ENCODE measurements at regions not wholly inside any gene's neighbourhood (a gene's known extent, or its start where the extent isn't known, plus 50 kb on each side); places are given as distances from the start of the nearest gene placed in this dataset.

DNA sequence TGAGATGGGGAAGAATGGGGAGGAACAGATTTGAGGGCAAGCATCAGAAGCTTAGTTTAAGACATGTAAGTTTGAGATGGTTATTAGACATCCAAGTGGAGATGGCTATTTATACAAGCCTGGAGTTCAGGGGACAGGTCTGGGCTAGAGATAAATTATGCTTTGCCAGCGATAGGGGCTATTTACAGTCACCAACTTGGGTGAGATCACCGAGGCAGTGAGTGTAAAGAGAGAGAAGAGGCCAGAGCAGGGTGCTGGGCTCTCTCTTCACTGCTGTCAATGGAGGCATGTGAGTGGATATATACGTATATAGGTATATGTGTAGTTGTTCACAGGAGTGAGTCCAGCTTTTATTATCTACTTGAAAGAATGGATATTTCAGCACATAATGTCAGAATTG, 81.0 kb downstream of the QPCT start:
- no peak overlapping the region for H3K4me3 ChIP-seq (ENCODE audit: low read depth in 1 of 2, low read length in 2 of 2)
- H3K4me1 ChIP-seq (ENCODE audit: control insufficient read depth in 1 of 2, insufficient read depth in 2 of 2, low read length in 2 of 2), result no peaks in the 10 kb centered on the region
- H3K27me3 ChIP-seq (ENCODE audit: low read depth, low read length), result no peaks in the 10 kb centered on the region
- no peaks in the 10 kb centered on the region for H3K9me3 ChIP-seq (ENCODE audit: control insufficient read depth in 1 of 2, low read length in 2 of 2)
- H3K27ac ChIP-seq (ENCODE audit: low read length), result no peak overlapping the region
- H3K36me3 ChIP-seq (ENCODE audit: control insufficient read depth in 1 of 2, insufficient read depth in 2 of 2, low read length in 2 of 2), result no peaks in the 10 kb centered on the region

DNA sequence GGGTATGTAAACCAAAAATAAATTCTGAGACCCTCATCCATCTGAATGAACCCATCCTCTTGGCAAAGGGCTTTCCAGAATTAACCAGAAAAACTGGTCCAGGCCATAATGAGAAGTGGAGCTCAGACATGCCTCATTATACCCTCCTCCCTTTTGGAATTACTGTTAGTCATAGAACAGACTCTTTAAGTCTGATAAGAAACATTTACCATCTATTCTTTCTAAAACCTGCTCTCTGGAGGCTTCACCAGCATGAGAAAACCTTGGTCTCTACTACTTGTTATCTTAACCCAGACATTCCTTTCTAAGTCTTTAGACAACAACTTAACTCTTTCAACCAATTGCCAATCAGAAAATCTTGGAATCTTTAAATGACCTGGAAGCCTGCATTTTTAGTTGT, 82.8 kb downstream of the QPCT start:
- H3K9me3 ChIP-seq (ENCODE audit: control insufficient read depth in 1 of 2, low read length in 2 of 2), result no peaks in the 10 kb centered on the region
- no peaks in the 10 kb centered on the region for H3K36me3 ChIP-seq (ENCODE audit: control insufficient read depth in 1 of 2, insufficient read depth in 2 of 2, low read length in 2 of 2)
- H3K27ac ChIP-seq (ENCODE audit: low read length), result no peak overlapping the region
- H3K27me3 ChIP-seq (ENCODE audit: low read depth, low read length), result no peaks in the 10 kb centered on the region
- H3K4me1 ChIP-seq (ENCODE audit: control insufficient read depth in 1 of 2, insufficient read depth in 2 of 2, low read length in 2 of 2), result no peaks in the 10 kb centered on the region
- H3K4me3 ChIP-seq (ENCODE audit: low read depth in 1 of 2, low read length in 2 of 2), result no peak overlapping the region

DNA sequence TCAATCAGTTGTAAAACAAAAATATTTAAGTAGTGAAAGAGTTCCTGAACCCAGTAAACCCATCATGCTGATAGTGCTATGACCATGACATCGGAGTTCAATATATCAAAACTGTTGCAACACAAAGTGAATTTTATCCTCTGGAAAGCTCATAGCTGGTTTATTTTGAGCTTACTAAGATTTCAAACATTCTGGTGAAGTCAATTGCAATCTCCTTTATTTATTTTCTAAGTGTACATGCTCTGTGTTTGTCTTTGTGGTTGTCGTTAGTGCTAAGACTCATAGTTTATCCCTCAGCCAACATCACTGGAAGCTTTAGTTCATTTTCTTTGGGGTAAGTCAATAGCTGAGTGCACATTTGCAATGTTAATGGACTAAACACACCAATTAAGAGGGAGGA, 91.9 kb downstream of the QPCT start:
- no peak overlapping the region for H3K27ac ChIP-seq (ENCODE audit: low read length)
- H3K27me3 ChIP-seq (ENCODE audit: low read depth, low read length), result no peaks in the 10 kb centered on the region
- no peaks in the 10 kb centered on the region for H3K9me3 ChIP-seq (ENCODE audit: control insufficient read depth in 1 of 2, low read length in 2 of 2)
- H3K36me3 ChIP-seq (ENCODE audit: control insufficient read depth in 1 of 2, insufficient read depth in 2 of 2, low read length in 2 of 2), result no peaks in the 10 kb centered on the region
- H3K4me3 ChIP-seq (ENCODE audit: low read depth in 1 of 2, low read length in 2 of 2), result no peak overlapping the region
- H3K4me1 ChIP-seq (ENCODE audit: control insufficient read depth in 1 of 2, insufficient read depth in 2 of 2, low read length in 2 of 2), result no peaks in the 10 kb centered on the region

DNA sequence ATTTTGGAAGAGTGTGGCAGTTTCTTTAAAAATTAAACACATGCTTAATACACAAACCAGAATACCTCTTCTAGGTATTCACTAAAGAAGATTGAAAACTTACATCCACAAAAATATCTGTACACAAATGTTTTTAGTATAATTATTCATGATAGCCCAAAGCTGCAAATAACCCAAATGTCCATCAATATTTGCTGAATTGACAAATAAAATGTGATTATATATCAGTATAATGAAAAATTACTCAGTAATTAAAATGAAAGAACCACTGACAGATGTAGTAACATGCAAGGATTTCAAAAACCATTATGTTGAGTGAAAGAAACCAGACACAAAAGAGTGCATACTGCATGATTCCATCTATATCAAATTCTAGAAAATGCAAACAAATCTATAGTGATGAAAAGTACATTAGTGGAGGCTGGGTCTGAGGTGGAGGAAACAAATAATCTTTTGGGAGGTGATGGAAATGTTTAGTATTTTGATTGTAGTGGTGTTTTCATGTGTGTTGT, 94.8 kb downstream of the QPCT start:
- Histone ChIP-seq H3K4me1 (ENCODE audit: control insufficient read depth in 1 of 2, insufficient read depth in 2 of 2, low read length in 2 of 2) (no peaks in the 10 kb centered on the region), H3K36me3 (ENCODE audit: control insufficient read depth in 1 of 2, insufficient read depth in 2 of 2, low read length in 2 of 2) (no peaks in the 10 kb centered on the region), H3K27ac (ENCODE audit: low read length) (no peak overlapping the region), H3K4me3 (ENCODE audit: low read depth in 1 of 2, low read length in 2 of 2) (no peak overlapping the region), H3K9me3 (ENCODE audit: control insufficient read depth in 1 of 2, low read length in 2 of 2) (no peaks in the 10 kb centered on the region), H3K27me3 (ENCODE audit: low read depth, low read length) (no peaks in the 10 kb centered on the region)

DNA sequence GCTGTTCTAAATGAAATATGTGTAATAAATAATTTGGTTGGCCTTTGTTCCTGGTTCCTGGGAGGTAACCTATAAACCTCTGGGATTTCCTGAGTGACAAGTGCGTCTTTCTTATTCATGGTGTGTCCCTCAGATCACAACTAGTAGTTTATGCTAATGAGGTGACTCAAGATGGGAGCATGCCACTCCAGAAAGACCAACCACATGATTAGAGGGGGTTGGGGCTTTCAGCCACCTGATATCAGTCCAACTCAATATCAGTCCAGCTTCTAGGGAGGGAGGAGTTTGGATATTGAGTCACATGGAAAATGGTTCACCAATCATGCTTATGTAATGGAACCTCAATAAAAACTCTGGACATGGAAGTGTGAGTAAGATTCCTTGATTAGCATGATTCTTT, 96.6 kb downstream of the QPCT start:
- no peaks in the 10 kb centered on the region for H3K27me3 ChIP-seq (ENCODE audit: low read depth, low read length)
- no peak overlapping the region for H3K27ac ChIP-seq (ENCODE audit: low read length)
- no peaks in the 10 kb centered on the region for H3K36me3 ChIP-seq (ENCODE audit: control insufficient read depth in 1 of 2, insufficient read depth in 2 of 2, low read length in 2 of 2)
- H3K4me1 ChIP-seq (ENCODE audit: control insufficient read depth in 1 of 2, insufficient read depth in 2 of 2, low read length in 2 of 2), result no peaks in the 10 kb centered on the region
- H3K9me3 ChIP-seq (ENCODE audit: control insufficient read depth in 1 of 2, low read length in 2 of 2), result no peaks in the 10 kb centered on the region
- H3K4me3 ChIP-seq (ENCODE audit: low read depth in 1 of 2, low read length in 2 of 2), result no peak overlapping the region

DNA sequence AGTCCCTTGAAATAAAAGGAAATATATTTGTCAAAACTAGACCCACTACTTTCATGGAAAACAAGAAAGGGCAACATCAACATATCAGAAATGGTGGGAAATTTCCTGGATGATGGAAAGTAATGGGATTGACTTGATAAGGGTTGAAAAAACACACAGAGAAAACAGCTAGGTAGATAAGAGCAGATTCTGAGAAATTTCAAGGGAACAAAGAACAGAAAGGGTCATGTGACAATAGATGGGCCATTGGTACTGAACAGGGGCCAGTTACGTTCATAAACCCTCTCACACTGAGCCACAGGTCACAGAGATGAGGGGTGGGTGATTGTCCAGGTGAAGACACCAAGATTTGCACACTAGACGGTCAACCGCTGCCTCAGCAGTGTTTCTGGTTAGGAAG, 98.7 kb downstream of the QPCT start:
- Histone ChIP-seq H3K4me1 (ENCODE audit: control insufficient read depth in 1 of 2, insufficient read depth in 2 of 2, low read length in 2 of 2) (no peaks in the 10 kb centered on the region), H3K9me3 (ENCODE audit: control insufficient read depth in 1 of 2, low read length in 2 of 2) (no peaks in the 10 kb centered on the region), H3K36me3 (ENCODE audit: control insufficient read depth in 1 of 2, insufficient read depth in 2 of 2, low read length in 2 of 2) (no peaks in the 10 kb centered on the region), H3K27ac (ENCODE audit: low read length) (no peak overlapping the region), H3K4me3 (ENCODE audit: low read depth in 1 of 2, low read length in 2 of 2) (no peak overlapping the region), H3K27me3 (ENCODE audit: low read depth, low read length) (no peaks in the 10 kb centered on the region)

DNA sequence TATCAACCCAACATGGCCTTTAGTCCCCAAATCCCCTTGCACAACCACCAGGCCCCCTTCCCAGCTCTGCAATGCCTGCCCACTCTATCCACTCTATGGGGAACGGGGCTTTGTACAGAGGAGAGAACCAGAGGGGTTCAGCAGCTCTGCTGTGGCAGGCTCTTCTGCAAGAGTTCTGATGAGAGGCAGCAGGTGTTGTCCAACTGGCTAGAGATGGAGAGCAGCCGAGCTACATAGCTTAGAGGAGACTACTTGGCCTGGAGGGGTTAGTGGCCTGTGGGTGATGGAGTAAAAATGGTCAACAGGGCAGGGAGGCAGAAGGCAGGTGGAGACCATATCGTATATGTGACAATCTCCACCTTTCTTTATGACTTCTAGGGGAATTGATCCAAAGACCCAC, 103.0 kb downstream of the QPCT start:
- H3K9me3 ChIP-seq (ENCODE audit: control insufficient read depth in 1 of 2, low read length in 2 of 2), result no peaks in the 10 kb centered on the region
- H3K36me3 ChIP-seq (ENCODE audit: control insufficient read depth in 1 of 2, insufficient read depth in 2 of 2, low read length in 2 of 2), result no peaks in the 10 kb centered on the region
- H3K4me3 ChIP-seq (ENCODE audit: low read depth in 1 of 2, low read length in 2 of 2), result no peak overlapping the region
- no peaks in the 10 kb centered on the region for H3K27me3 ChIP-seq (ENCODE audit: low read depth, low read length)
- no peak overlapping the region for H3K27ac ChIP-seq (ENCODE audit: low read length)
- no peaks in the 10 kb centered on the region for H3K4me1 ChIP-seq (ENCODE audit: control insufficient read depth in 1 of 2, insufficient read depth in 2 of 2, low read length in 2 of 2)

DNA sequence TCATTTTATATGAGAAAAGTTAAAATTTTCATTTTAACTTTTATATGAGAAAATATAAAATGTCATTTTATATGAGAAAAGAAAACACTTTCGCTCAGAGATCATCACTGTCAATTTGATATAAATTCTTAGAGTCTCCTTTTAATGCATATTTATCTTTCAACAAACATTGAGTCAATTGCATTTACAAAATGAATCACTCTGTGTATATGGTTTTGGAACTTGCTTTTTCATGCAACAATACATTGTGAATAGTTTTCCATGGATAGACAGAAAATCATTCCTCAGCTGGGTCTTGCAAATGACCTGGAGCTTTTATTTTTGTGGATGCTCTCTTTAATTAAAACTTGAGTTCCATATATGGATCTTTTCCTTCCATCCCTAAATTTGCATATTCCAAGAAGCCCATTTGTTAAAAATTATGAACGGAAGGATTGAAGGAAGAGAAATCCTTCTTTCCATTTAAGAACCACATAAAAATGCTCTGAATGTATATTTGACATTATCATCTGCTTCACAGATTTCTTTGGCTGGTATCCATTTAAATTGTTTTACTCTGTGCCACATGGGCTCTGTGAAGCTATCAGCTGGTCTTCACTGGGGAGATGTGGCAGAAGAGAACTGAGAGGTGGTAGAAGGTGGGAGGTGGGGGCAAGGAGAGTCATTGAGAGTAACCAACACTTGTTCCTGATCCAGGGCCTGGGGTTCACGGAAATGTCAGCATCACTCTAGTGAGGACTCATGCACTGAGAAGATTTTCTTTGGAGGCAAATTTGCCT, 104.1 kb downstream of the QPCT start:
- Histone ChIP-seq H3K9me3 (ENCODE audit: control insufficient read depth in 1 of 2, low read length in 2 of 2) (no peaks in the 10 kb centered on the region), H3K36me3 (ENCODE audit: control insufficient read depth in 1 of 2, insufficient read depth in 2 of 2, low read length in 2 of 2) (no peaks in the 10 kb centered on the region), H3K4me3 (ENCODE audit: low read depth in 1 of 2, low read length in 2 of 2) (no peak overlapping the region), H3K27me3 (ENCODE audit: low read depth, low read length) (no peaks in the 10 kb centered on the region), H3K4me1 (ENCODE audit: control insufficient read depth in 1 of 2, insufficient read depth in 2 of 2, low read length in 2 of 2) (no peaks in the 10 kb centered on the region), H3K27ac (ENCODE audit: low read length) (no peak overlapping the region)

DNA sequence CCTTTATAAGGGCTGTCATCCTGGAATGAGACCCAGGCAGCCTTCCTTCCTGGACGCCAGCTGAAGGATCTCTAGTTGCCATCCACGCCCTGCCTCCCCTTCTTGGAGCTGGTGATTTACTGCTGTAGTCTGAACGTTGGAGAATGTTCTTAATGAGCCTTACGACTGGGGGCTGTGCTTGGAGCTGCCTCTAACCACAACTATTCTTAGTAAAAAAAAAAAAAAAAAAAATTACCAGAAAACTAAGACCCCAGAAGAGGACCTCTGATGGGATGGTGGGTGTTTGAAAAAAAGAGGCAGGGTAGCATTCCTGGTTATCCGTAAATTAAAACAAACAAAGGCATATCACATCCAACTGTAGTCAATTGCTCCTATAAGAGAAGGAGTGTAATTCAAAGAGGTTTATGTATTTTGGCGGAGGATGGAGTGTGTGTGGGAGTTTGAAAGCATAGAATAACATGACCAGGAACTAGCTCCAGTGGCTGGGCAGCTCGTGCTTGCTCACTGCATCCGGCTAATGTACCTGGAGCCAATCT, 105.4 kb downstream of the QPCT start:
- no peak overlapping the region for H3K4me3 ChIP-seq (ENCODE audit: low read depth in 1 of 2, low read length in 2 of 2)
- no peaks in the 10 kb centered on the region for H3K36me3 ChIP-seq (ENCODE audit: control insufficient read depth in 1 of 2, insufficient read depth in 2 of 2, low read length in 2 of 2)
- H3K9me3 ChIP-seq (ENCODE audit: control insufficient read depth in 1 of 2, low read length in 2 of 2), result no peaks in the 10 kb centered on the region
- H3K27me3 ChIP-seq (ENCODE audit: low read depth, low read length), result no peaks in the 10 kb centered on the region
- H3K27ac ChIP-seq (ENCODE audit: low read length), result no peak overlapping the region
- peaks cover 0 to 3% of the 10 kb centered on the region in 2 donors for H3K4me1 ChIP-seq (ENCODE audit: control insufficient read depth in 1 of 2, insufficient read depth in 2 of 2, low read length in 2 of 2)

DNA sequence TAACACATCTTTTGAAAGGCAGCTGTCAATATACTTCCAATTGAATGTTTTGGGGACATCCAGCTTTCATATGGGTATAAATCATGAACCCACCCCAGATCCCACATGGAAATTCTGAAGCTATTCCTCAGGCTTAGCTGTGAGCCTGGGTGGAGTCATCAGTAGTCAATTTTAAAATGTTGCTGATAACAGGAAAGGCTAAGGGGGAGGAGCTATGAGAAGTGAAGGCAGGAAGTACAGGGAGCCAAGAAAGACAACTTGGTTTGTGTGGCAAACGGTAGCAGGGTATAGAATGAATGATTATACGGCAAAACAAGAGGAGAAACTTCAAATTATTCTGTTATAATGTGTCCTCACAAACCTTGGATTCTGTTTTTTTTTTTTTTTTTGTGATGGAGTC, 108.6 kb downstream of the QPCT start:
- H3K27me3 ChIP-seq (ENCODE audit: low read depth, low read length), result no peaks in the 10 kb centered on the region
- H3K4me3 ChIP-seq (ENCODE audit: low read depth in 1 of 2, low read length in 2 of 2), result no peak overlapping the region
- peaks cover 0 to 13% of the 10 kb centered on the region in 2 donors for H3K4me1 ChIP-seq (ENCODE audit: control insufficient read depth in 1 of 2, insufficient read depth in 2 of 2, low read length in 2 of 2)
- H3K36me3 ChIP-seq (ENCODE audit: control insufficient read depth in 1 of 2, insufficient read depth in 2 of 2, low read length in 2 of 2), result no peaks in the 10 kb centered on the region
- no peaks in the 10 kb centered on the region for H3K9me3 ChIP-seq (ENCODE audit: control insufficient read depth in 1 of 2, low read length in 2 of 2)
- no peak overlapping the region for H3K27ac ChIP-seq (ENCODE audit: low read length)

DNA sequence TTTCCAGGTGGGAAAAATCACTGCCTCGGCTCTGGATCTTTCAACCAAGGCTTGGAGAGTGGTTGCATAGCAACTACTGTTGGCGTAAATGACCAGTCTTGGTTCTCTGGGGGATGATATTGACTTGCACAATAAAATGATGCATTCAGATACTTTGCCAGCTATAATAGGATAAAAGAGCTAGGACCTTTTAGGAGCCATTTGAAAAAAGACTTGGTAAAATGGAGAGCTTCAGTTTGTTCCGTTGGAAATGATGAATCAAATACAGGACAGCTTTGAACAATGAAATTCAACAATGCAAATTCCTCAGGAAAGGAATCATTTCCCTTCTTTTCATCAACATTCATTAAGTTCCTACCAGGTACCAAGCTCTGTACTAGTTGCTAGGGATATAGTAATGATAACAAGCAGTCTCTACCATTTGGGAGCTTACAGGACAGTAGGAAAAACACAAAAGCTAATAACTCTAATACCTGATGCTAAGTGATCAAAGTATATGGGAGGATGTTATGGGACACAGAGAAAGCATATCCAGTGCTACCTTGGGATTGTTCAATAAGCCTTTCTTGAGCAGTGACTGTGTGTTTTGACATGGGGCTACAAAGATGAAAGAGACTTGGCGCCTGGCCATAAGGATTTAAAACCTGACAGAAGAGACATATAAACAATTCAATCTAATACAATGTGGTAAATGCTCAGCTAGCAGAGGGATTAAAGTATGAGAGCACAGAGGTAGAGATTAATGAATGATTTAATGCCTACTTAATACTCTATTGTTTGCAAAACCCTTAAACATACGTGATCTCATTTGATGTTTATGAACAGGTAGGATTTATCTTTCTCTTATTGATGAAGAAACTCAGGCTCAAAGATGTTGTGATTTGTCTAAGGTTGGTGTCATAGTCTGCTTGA, 110.7 kb downstream of the QPCT start:
- Histone ChIP-seq H3K27me3 (ENCODE audit: low read depth, low read length) (no peaks in the 10 kb centered on the region), H3K4me1 (ENCODE audit: control insufficient read depth in 1 of 2, insufficient read depth in 2 of 2, low read length in 2 of 2) (peaks cover 0 to 23% of the 10 kb centered on the region in 2 donors), H3K27ac (ENCODE audit: low read length) (no peak overlapping the region), H3K36me3 (ENCODE audit: control insufficient read depth in 1 of 2, insufficient read depth in 2 of 2, low read length in 2 of 2) (no peaks in the 10 kb centered on the region), H3K9me3 (ENCODE audit: control insufficient read depth in 1 of 2, low read length in 2 of 2) (no peaks in the 10 kb centered on the region), H3K4me3 (ENCODE audit: low read depth in 1 of 2, low read length in 2 of 2) (no peak overlapping the region)

All from muscle layer of duodenum (tissue), 2 donors.